ENCODE measurements at regions not wholly inside any gene's neighbourhood (a gene's known extent, or its start where the extent isn't known, plus 50 kb on each side); places are given as distances from the start of the nearest gene placed in this dataset.

GRCh38 chr3:151538456-151539393, 77.9 kb upstream of the IGSF10 start:
- POLR2A ChIA-PET: no interaction called here
- intact Hi-C loops (cut with micrococcal nuclease; ENCODE audit: unreplicated experiment) (no loop called here), in situ Hi-C loops (cut with HindIII; ENCODE audit: low pct_unique_long_range_greater_than_20kb, low sequenced_read_pairs) (no loop called here)
- no peaks in the 10 kb centered on the region for H3K4me1 ChIP-seq (ENCODE audit: control insufficient read depth, insufficient read depth, low read length)
- TF ChIP-seq REST (IDR thresholded peaks at IDR 0.05; ENCODE audit: insufficient read depth in 1 of 2, low read depth in 2 of 2, low read length in 1 of 2) (no peak), CTCF (IDR thresholded peaks at IDR 0.05) (no peak), TCF7L2 (IDR thresholded peaks at IDR 0.05; ENCODE audit: low read depth, low read length) (no peak), SIN3A (IDR thresholded peaks at IDR 0.05; ENCODE audit: borderline replicate concordance, insufficient read depth, low read depth, low read length) (no peak), POLR2AphosphoS5 (IDR thresholded peaks at IDR 0.05; ENCODE audit: low read depth, low read length) (no peak)
- ATAC-seq: no peak
- no peaks in the 10 kb centered on the region for H3K9me3 ChIP-seq (ENCODE audit: control insufficient read depth, insufficient read depth, low read depth, low read length)
- H3K36me3 ChIP-seq (ENCODE audit: control insufficient read depth, insufficient read depth, low read length): no peaks in the 10 kb centered on the region
- DNase-seq (ENCODE audit: low read depth, low spot score): no peak
- no peak overlapping the region for H3K27ac ChIP-seq (ENCODE audit: low read length)
- no TSS peak for BruUV-seq (replicated peaks)
- no peak overlapping the region for H3K4me3 ChIP-seq (ENCODE audit: low read depth in 2 of 2, low read length in 2 of 2)
- H3K27me3 ChIP-seq (ENCODE audit: control insufficient read depth, insufficient read depth, low read length): no peaks in the 10 kb centered on the region
- CTCF ChIA-PET: no interaction called here

- Histone ChIP-seq H3K4me1 (ENCODE audit: control insufficient read depth, insufficient read depth, low read length) (no peaks in the 10 kb centered on the region), H3K36me3 (ENCODE audit: control insufficient read depth, insufficient read depth, low read length) (no peaks in the 10 kb centered on the region), H3K9me3 (ENCODE audit: control insufficient read depth, insufficient read depth, low read depth, low read length) (no peaks in the 10 kb centered on the region), H3K27ac (ENCODE audit: low read length) (no peak overlapping the region), H3K4me3 (ENCODE audit: low read depth in 2 of 2, low read length in 2 of 2) (no peak overlapping the region), H3K27me3 (ENCODE audit: control insufficient read depth, insufficient read depth, low read length) (no peaks in the 10 kb centered on the region)
- no peak for TF ChIP-seq TCF7L2 (IDR thresholded peaks at IDR 0.05; ENCODE audit: low read depth, low read length)
- no peak for TF ChIP-seq SIN3A (IDR thresholded peaks at IDR 0.05; ENCODE audit: borderline replicate concordance, insufficient read depth, low read depth, low read length)
- TF ChIP-seq REST (IDR thresholded peaks at IDR 0.05; ENCODE audit: insufficient read depth in 1 of 2, low read depth in 2 of 2, low read length in 1 of 2): no peak
- TF ChIP-seq POLR2AphosphoS5 (IDR thresholded peaks at IDR 0.05; ENCODE audit: low read depth, low read length): no peak
- TF ChIP-seq CTCF (IDR thresholded peaks at IDR 0.05): no peak
- ChIA-PET CTCF (no interaction called here), POLR2A (no interaction called here)
- BruUV-seq (replicated peaks): no TSS peak
- in situ Hi-C loops (cut with HindIII; ENCODE audit: low pct_unique_long_range_greater_than_20kb, low sequenced_read_pairs) (no loop called here), intact Hi-C loops (cut with micrococcal nuclease; ENCODE audit: unreplicated experiment) (no loop called here)
- ATAC-seq (no peak), DNase-seq (ENCODE audit: low read depth, low spot score) (no peak)
Observed at GRCh38 chr3:151537726-151538125, 76.9 kb upstream of the IGSF10 start.
